Keratinocyte (primary cell): ENCODE measurements at regions not wholly inside any gene's neighbourhood (a gene's known extent, or its start where the extent isn't known, plus 50 kb on each side); places are given as distances from the start of the nearest gene placed in this dataset.

ENCODE experiments used
- DNase-seq: peaks from one replicate; pipeline ENCODE4 v3.0.0-alpha.2; 2011; ENCODE audit warnings: low read depth, missing footprints, low spot score
- FAIRE-seq: peaks from 2 replicates; lab custom pipeline; 2011; peaks lifted over from hg19 to GRCh38; lab: Jason Lieb, UNC
- H2AFZ ChIP-seq: 2 replicates; pipeline ENCODE4 v1.6.0; 2012; ENCODE audit warnings: low read length, control low read depth, inconsistent platforms; ENCODE audit not compliant: control insufficient read depth
- H3K27ac ChIP-seq: 2 replicates; pipeline ENCODE4 v1.5.1; 2011; ENCODE audit warnings: low read length; ENCODE audit not compliant: control insufficient read depth, insufficient read depth
- H3K27me3 ChIP-seq: 3 replicates; pipeline ENCODE4 v1.6.0; 2011; ENCODE audit warnings: low read length; ENCODE audit not compliant: control insufficient read depth, insufficient read depth; ENCODE audit errors: extremely low read depth
- H3K36me3 ChIP-seq, 2 experiments: 2 replicates in 1 of 2; 3 replicates in 1 of 2; pipeline ENCODE4 v1.5.1; 2011; ENCODE audit warnings: low read length in 2 of 2, mild to moderate bottlenecking in 1 of 2; ENCODE audit not compliant: control insufficient read depth in 2 of 2, insufficient read depth in 2 of 2; ENCODE audit errors: extremely low read depth in 1 of 2
- H3K4me1 ChIP-seq: 3 replicates; pipeline ENCODE4 v1.5.1; 2011; ENCODE audit warnings: low read length; ENCODE audit not compliant: control insufficient read depth, insufficient read depth; ENCODE audit errors: extremely low read depth
- H3K4me2 ChIP-seq: 3 replicates; pipeline ENCODE4 v1.6.0; 2011; ENCODE audit warnings: low read depth, low read length; ENCODE audit not compliant: control insufficient read depth, insufficient read depth; ENCODE audit errors: extremely low read depth
- H3K4me3 ChIP-seq, 3 experiments: fragments of 200-600 bp in 1 of 3; sonication (generic) in 1 of 3; 2 replicates in 2 of 3; 3 replicates in 1 of 3; pipeline ENCODE4 v1.5.1; 2011 to 2016; ENCODE audit warnings: low read length in 3 of 3, mild to moderate bottlenecking in 3 of 3, control low read depth in 2 of 3, inconsistent platforms in 1 of 3, low read depth in 1 of 3, mixed read lengths in 1 of 3, mixed run types in 1 of 3, moderate library complexity in 1 of 3; ENCODE audit not compliant: control insufficient read depth in 2 of 3, insufficient read depth in 2 of 3; ENCODE audit errors: extremely low read depth in 1 of 3
- H3K79me2 ChIP-seq: 2 replicates; pipeline ENCODE4 v1.6.0; 2012; ENCODE audit warnings: low read length; ENCODE audit not compliant: control insufficient read depth, insufficient read depth
- H3K9ac ChIP-seq: 3 replicates; pipeline ENCODE4 v1.6.0; 2011; ENCODE audit warnings: low read length; ENCODE audit not compliant: control insufficient read depth, insufficient read depth; ENCODE audit errors: extremely low read depth
- H3K9me1 ChIP-seq: 3 replicates; pipeline ENCODE4 v1.6.0; 2011; ENCODE audit warnings: low read length; ENCODE audit not compliant: control insufficient read depth, insufficient read depth; ENCODE audit errors: extremely low read depth
- H3K9me3 ChIP-seq: 2 replicates; pipeline ENCODE4 v1.5.1; 2012; ENCODE audit warnings: low read depth, low read length; ENCODE audit not compliant: control insufficient read depth
- H4K20me1 ChIP-seq: 3 replicates; pipeline ENCODE4 v1.6.0; 2011; ENCODE audit warnings: low read length; ENCODE audit not compliant: control insufficient read depth, insufficient read depth; ENCODE audit errors: extremely low read depth
- EZH2 ChIP-seq: IDR thresholded peaks from one replicate; pipeline ENCODE4 v1.6.1; 2012; ENCODE audit warnings: inconsistent platforms, mild to moderate bottlenecking, low read length, moderate library complexity
- dilution Hi-C: fragments of 300-500 bp; cut with MboI; formaldehyde crosslinking; loops from one replicate; pipeline ENCODE4 v1.7.0; 2020; ENCODE audit warnings: low sequenced_read_pairs; ENCODE audit not compliant: extremely low pct_ligation_motif_present
- TF ChIP-seq, protein P1 (sequence below), 3 experiments: IDR thresholded peaks in 1 of 3; conservative IDR thresholded peaks in 1 of 3; optimal IDR thresholded peaks in 1 of 3; 2 replicates in 2 of 3; 3 replicates in 1 of 3; pipeline versions ENCODE3 to v1.5.1; 2011; ENCODE audit warnings: low read length in 3 of 3, mild to moderate bottlenecking in 3 of 3, moderate library complexity in 2 of 3, control low read depth in 1 of 3, inconsistent platforms in 1 of 3; ENCODE audit not compliant: insufficient read depth in 2 of 3; ENCODE audit errors: extremely low read depth in 1 of 3

- Histone ChIP-seq H4K20me1 (no peaks in the 10 kb centered on the region), H2AFZ (no peak overlapping the region), H3K4me1 (no peaks in the 10 kb centered on the region), H3K27ac (no peak overlapping the region), H3K27me3 (no peaks in the 10 kb centered on the region), H3K79me2 (no peaks in the 10 kb centered on the region), H3K36me3 (no peaks in the 10 kb centered on the region), H3K9ac (no peak overlapping the region), H3K9me1 (no peaks in the 10 kb centered on the region), H3K4me3 (no peak overlapping the region), H3K4me2 (no peak overlapping the region), H3K9me3 (no peaks in the 10 kb centered on the region)
- DNase-seq (no peak), FAIRE-seq (no peak)
- dilution Hi-C loops = no loop called here
- TF ChIP-seq, protein P1, sequence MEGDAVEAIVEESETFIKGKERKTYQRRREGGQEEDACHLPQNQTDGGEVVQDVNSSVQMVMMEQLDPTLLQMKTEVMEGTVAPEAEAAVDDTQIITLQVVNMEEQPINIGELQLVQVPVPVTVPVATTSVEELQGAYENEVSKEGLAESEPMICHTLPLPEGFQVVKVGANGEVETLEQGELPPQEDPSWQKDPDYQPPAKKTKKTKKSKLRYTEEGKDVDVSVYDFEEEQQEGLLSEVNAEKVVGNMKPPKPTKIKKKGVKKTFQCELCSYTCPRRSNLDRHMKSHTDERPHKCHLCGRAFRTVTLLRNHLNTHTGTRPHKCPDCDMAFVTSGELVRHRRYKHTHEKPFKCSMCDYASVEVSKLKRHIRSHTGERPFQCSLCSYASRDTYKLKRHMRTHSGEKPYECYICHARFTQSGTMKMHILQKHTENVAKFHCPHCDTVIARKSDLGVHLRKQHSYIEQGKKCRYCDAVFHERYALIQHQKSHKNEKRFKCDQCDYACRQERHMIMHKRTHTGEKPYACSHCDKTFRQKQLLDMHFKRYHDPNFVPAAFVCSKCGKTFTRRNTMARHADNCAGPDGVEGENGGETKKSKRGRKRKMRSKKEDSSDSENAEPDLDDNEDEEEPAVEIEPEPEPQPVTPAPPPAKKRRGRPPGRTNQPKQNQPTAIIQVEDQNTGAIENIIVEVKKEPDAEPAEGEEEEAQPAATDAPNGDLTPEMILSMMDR (optimal IDR thresholded peaks at IDR 0.05 in 1 of 3, IDR thresholded peaks at IDR 0.05 in 1 of 3, conservative IDR thresholded peaks at IDR 0.05 in 1 of 3; ENCODE audit: extremely low read depth in 1 of 3, insufficient read depth in 2 of 3, low read length in 3 of 3) = no peak
- no peak for TF ChIP-seq EZH2
Observed at GRCh38 chr1:55775007-55775406, 559.8 kb upstream of the USP24 start.

- FAIRE-seq (no peak), DNase-seq (no peak)
- no peak overlapping the region for H3K9ac ChIP-seq
- H2AFZ ChIP-seq = no peak overlapping the region
- TF ChIP-seq EZH2 = no peak
- TF ChIP-seq, protein P1 (optimal IDR thresholded peaks at IDR 0.05 in 1 of 3, IDR thresholded peaks at IDR 0.05 in 1 of 3, conservative IDR thresholded peaks at IDR 0.05 in 1 of 3; ENCODE audit: extremely low read depth in 1 of 3, insufficient read depth in 2 of 3, low read length in 3 of 3) = no peak
- no peaks in the 10 kb centered on the region for H3K4me1 ChIP-seq
- no peaks in the 10 kb centered on the region for H3K36me3 ChIP-seq
- H3K9me3 ChIP-seq = no peaks in the 10 kb centered on the region
- H3K4me2 ChIP-seq = no peak overlapping the region
- H3K27me3 ChIP-seq = no peaks in the 10 kb centered on the region
- H3K79me2 ChIP-seq = no peaks in the 10 kb centered on the region
- no peaks in the 10 kb centered on the region for H4K20me1 ChIP-seq
- no peak overlapping the region for H3K27ac ChIP-seq
- H3K4me3 ChIP-seq = no peak overlapping the region
- dilution Hi-C loops = no loop called here
- H3K9me1 ChIP-seq = no peaks in the 10 kb centered on the region
Observed at GRCh38 chr1:55774446-55774845, 559.3 kb upstream of the USP24 start.
